CD4-positive, CD25-positive, alpha-beta regulatory T cell (primary cell): ENCODE measurements at regions not wholly inside any gene's neighbourhood (a gene's known extent, or its start where the extent isn't known, plus 50 kb on each side); places are given as distances from the start of the nearest gene placed in this dataset.

Experiments
- ATAC-seq, 2 donors: fragments of 150-1000 bp; cut with Tn5 transposase; one replicate each; pipeline ENCODE4 v1.10.0; 2021; ENCODE audit warnings: low read depth in 2 of 2, moderate number of reproducible peaks in 2 of 2, moderate library complexity in 1 of 2
- DNase-seq, 3 donors: peaks; one replicate each; pipeline versions ENCODE4 v3.0.0 to v3.0.0-alpha.2; 2012 to 2022; ENCODE audit warnings: mixed read lengths in 1 of 3
- H3K27ac ChIP-seq: one replicate; pipeline ENCODE4 v1.7.0; 2013; ENCODE audit warnings: mild to moderate bottlenecking, low read length; ENCODE audit not compliant: insufficient read depth, poor library complexity, severe bottlenecking
- H3K27me3 ChIP-seq: one replicate; pipeline ENCODE4 v1.7.0; 2013; ENCODE audit warnings: low read length; ENCODE audit not compliant: control insufficient read depth, insufficient read depth
- H3K36me3 ChIP-seq: one replicate; pipeline ENCODE4 v1.7.0; 2013; ENCODE audit warnings: mild to moderate bottlenecking, low read length, moderate library complexity; ENCODE audit not compliant: control insufficient read depth, insufficient read depth
- H3K4me1 ChIP-seq: 2 replicates; pipeline ENCODE4 v1.7.0; 2013; ENCODE audit warnings: mild to moderate bottlenecking, low read length; ENCODE audit not compliant: insufficient read depth, control insufficient read depth, poor library complexity, severe bottlenecking
- H3K4me3 ChIP-seq: one replicate; pipeline ENCODE4 v1.7.0; 2013; ENCODE audit warnings: low read depth, mild to moderate bottlenecking, low read length, moderate library complexity
- H3K9me3 ChIP-seq, 2 experiments: 1 replicate in 1 of 2; 2 replicates in 1 of 2; pipeline ENCODE4 v1.7.0; 2013; ENCODE audit warnings: low read length in 2 of 2, mild to moderate bottlenecking in 1 of 2, moderate library complexity in 1 of 2; ENCODE audit not compliant: control insufficient read depth in 2 of 2
- H3K27ac Mint-ChIP-seq, 3 donors: one replicate each; pipeline ENCODE4 v1.8.0; 2020 to 2022; ENCODE audit warnings: mild to moderate bottlenecking in 3 of 3, mixed read lengths in 3 of 3, moderate library complexity in 2 of 3
- H3K27me3 Mint-ChIP-seq: one replicate; pipeline ENCODE4 v1.8.0; 2022; ENCODE audit warnings: mild to moderate bottlenecking, mixed read lengths
- H3K36me3 Mint-ChIP-seq: one replicate; pipeline ENCODE4 v1.8.0; 2020; ENCODE audit warnings: mixed read lengths
- H3K4me1 Mint-ChIP-seq, 4 donors: one replicate each; pipeline ENCODE4 v1.8.0; 2020 to 2022; ENCODE audit warnings: mixed read lengths in 4 of 4, mild to moderate bottlenecking in 1 of 4
- H3K4me3 Mint-ChIP-seq, 4 donors: one replicate each; pipeline ENCODE4 v1.8.0; 2020 to 2022; ENCODE audit warnings: mild to moderate bottlenecking in 4 of 4, mixed read lengths in 4 of 4, moderate library complexity in 3 of 4
- H3K9me3 Mint-ChIP-seq, 7 donors: one replicate each; pipeline ENCODE4 v1.8.0; 2020 to 2022; ENCODE audit warnings: mixed read lengths in 7 of 7, mild to moderate bottlenecking in 3 of 7, moderate library complexity in 2 of 7

DNA sequence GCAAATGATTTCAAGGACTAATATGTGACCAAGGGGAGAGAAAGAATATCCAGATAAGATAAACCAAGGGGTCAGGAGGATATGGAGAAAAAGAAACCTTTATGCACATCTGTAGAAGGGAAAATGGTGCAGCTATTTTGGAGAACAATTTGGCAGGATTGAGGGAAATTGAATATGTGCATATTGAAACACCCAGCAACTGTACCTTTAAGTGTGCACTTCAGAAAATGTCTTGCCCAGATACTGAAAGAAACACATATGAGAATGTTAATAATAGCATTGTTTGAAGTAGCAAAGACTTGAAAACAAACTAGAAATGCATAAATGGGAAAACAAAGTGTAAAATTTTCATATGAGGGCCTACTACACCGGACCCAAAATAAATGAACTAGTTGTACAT, 599.6 kb downstream of the PSAT1 start:
- Mint-ChIP-seq H3K36me3 (no peaks in the 10 kb centered on the region), H3K27me3 (no peaks in the 10 kb centered on the region), H3K9me3 (peaks cover 0 to 6% (median 0%) of the 10 kb centered on the region in 7 donors), H3K27ac (no peak overlapping the region), H3K4me1 (no peaks in the 10 kb centered on the region), H3K4me3 (no peak overlapping the region)
- no peaks in the 10 kb centered on the region for H3K9me3 ChIP-seq
- ATAC-seq (no peak), DNase-seq (no peak)
- H3K4me3 ChIP-seq, result no peak overlapping the region
- no peaks in the 10 kb centered on the region for H3K4me1 ChIP-seq
- no peak overlapping the region for H3K27ac ChIP-seq
- H3K36me3 ChIP-seq, result no peaks in the 10 kb centered on the region
- no peaks in the 10 kb centered on the region for H3K27me3 ChIP-seq

DNA sequence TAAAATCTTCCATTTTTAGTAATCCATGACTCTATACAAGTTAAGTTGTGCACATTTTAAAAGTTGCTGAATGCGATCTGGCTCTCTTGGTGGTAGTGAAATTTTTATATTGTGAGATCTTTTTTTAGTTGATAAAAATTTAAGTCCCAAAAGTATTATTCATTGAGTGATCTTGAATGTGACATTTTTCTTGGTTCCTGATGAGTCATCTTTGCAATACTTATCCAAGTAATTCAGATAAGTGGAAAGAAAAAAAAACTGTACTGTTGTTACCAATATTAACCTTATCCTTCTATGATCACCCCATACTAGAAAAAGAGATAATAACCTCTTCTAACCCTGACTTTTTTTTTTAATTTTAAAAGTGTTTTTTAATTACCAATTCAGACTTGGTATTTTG, 601.3 kb downstream of the PSAT1 start:
- Mint-ChIP-seq H3K27ac (no peak overlapping the region), H3K36me3 (no peaks in the 10 kb centered on the region), H3K4me3 (no peak overlapping the region), H3K27me3 (no peaks in the 10 kb centered on the region), H3K4me1 (no peaks in the 10 kb centered on the region), H3K9me3 (peaks cover 0 to 6% (median 0%) of the 10 kb centered on the region in 7 donors)
- H3K9me3 ChIP-seq, result no peaks in the 10 kb centered on the region
- no peaks in the 10 kb centered on the region for H3K4me1 ChIP-seq
- no peaks in the 10 kb centered on the region for H3K36me3 ChIP-seq
- ATAC-seq (no peak), DNase-seq (no peak)
- H3K27ac ChIP-seq, result no peak overlapping the region
- no peak overlapping the region for H3K4me3 ChIP-seq
- no peaks in the 10 kb centered on the region for H3K27me3 ChIP-seq

DNA sequence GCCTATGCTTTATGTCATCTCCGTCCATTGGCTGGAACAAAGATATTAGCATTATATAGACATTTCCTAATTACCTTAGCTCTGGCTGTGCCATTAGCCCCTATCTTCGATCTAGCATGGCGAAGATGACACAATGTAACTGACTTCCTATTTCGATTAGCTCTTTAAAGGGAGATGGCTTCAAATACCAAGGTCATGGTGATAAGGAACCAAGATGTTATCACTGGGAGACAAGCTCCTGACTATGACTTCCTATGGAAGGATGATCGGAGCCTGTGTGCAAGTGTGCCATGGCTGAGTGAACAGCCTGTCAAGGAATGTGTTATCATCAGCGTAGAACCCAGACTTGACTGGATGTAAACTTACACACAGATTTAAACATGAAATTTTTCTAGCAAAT, 602.1 kb downstream of the PSAT1 start:
- no peaks in the 10 kb centered on the region for H3K4me1 ChIP-seq
- no peaks in the 10 kb centered on the region for H3K9me3 ChIP-seq
- ATAC-seq (no peak), DNase-seq (no peak)
- no peak overlapping the region for H3K4me3 ChIP-seq
- no peaks in the 10 kb centered on the region for H3K36me3 ChIP-seq
- peaks cover 0 to 2% (median 0%) of the 10 kb centered on the region in 7 donors for H3K9me3 Mint-ChIP-seq
- no peaks in the 10 kb centered on the region for H3K27me3 ChIP-seq
- no peak overlapping the region for H3K4me3 Mint-ChIP-seq
- H3K27ac ChIP-seq, result no peak overlapping the region
- no peak overlapping the region for H3K27ac Mint-ChIP-seq
- no peaks in the 10 kb centered on the region for H3K27me3 Mint-ChIP-seq
- H3K36me3 Mint-ChIP-seq, result no peaks in the 10 kb centered on the region
- no peaks in the 10 kb centered on the region for H3K4me1 Mint-ChIP-seq

DNA sequence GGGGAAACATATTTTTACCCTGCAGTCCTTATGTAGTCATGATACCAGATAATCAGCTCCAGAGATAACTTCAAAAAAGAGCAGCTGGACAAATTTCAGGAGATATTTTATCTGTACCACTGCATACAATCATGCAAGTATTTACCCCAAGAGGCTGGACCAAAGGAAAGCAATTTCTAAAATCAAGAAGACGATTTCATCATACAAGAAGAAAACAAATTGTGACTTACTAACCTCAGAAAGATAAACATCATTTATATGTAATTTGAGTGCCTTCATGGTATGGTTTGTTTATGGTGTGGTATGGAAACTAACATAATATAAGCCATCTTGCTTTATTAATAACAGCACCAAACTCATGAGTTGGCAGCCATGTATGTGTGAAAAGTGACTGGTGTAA, 603.6 kb downstream of the PSAT1 start:
- Histone ChIP-seq H3K9me3 (no peaks in the 10 kb centered on the region), H3K36me3 (no peaks in the 10 kb centered on the region), H3K27ac (no peak overlapping the region), H3K4me3 (no peak overlapping the region), H3K4me1 (no peaks in the 10 kb centered on the region), H3K27me3 (no peaks in the 10 kb centered on the region)
- H3K36me3 Mint-ChIP-seq, result no peaks in the 10 kb centered on the region
- no peak overlapping the region for H3K4me3 Mint-ChIP-seq
- no peaks in the 10 kb centered on the region for H3K27me3 Mint-ChIP-seq
- H3K9me3 Mint-ChIP-seq, result peaks cover 0 to 4% (median 0%) of the 10 kb centered on the region in 7 donors
- ATAC-seq (no peak), DNase-seq (no peak)
- no peak overlapping the region for H3K27ac Mint-ChIP-seq
- no peaks in the 10 kb centered on the region for H3K4me1 Mint-ChIP-seq

DNA sequence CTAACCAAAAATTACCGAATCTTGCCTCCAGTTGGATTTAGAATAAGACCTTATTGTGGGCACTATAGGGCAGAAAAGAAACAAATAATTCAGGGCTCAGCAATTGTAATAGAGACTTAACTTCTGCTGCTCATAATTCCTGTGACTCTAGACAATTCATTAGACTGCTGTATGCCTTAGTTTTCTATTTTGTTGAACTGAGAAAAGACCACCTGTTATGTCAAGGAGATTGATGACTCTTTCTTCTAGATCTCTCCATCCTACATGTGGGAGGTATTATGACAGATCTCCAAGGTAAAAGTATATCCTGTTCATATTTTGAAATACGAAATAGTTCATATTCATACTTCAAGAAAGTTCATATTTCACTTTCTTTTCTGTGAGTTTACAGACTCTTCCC, 605.1 kb downstream of the PSAT1 start:
- Mint-ChIP-seq H3K36me3 (no peaks in the 10 kb centered on the region), H3K4me1 (no peaks in the 10 kb centered on the region), H3K27me3 (no peaks in the 10 kb centered on the region), H3K27ac (no peak overlapping the region), H3K9me3 (peaks cover 0 to 4% (median 0%) of the 10 kb centered on the region in 7 donors), H3K4me3 (no peak overlapping the region)
- H3K4me1 ChIP-seq, result no peaks in the 10 kb centered on the region
- no peak overlapping the region for H3K4me3 ChIP-seq
- H3K9me3 ChIP-seq, result no peaks in the 10 kb centered on the region
- DNase-seq (no peak), ATAC-seq (no peak)
- no peak overlapping the region for H3K27ac ChIP-seq
- H3K27me3 ChIP-seq, result no peaks in the 10 kb centered on the region
- no peaks in the 10 kb centered on the region for H3K36me3 ChIP-seq

DNA sequence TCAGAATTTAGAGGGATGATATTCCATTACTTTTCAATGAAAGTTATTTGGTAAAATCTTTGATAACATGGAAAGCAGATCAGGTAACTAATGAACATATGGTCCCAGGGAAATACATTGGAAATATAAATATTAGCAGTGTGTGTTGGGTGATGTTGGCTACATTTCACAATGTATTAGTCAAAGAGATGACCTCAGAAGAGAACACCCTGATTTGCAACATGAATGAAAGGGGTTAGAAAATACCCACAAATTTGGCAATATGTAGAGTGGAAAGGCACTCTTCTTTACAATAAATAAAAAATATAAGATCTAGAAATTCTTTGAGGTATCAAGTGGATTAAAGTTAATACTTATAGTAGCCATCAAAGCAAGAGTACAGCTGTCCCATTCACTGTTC, 606.7 kb downstream of the PSAT1 start:
- Mint-ChIP-seq H3K9me3 (peaks cover 0 to 6% (median 2%) of the 10 kb centered on the region in 7 donors), H3K4me1 (no peaks in the 10 kb centered on the region), H3K27me3 (no peaks in the 10 kb centered on the region), H3K36me3 (no peaks in the 10 kb centered on the region), H3K27ac (no peak overlapping the region), H3K4me3 (no peak overlapping the region)
- H3K9me3 ChIP-seq, result no peaks in the 10 kb centered on the region
- no peak overlapping the region for H3K4me3 ChIP-seq
- DNase-seq (no peak), ATAC-seq (no peak)
- no peak overlapping the region for H3K27ac ChIP-seq
- no peaks in the 10 kb centered on the region for H3K36me3 ChIP-seq
- no peaks in the 10 kb centered on the region for H3K4me1 ChIP-seq
- no peaks in the 10 kb centered on the region for H3K27me3 ChIP-seq

DNA sequence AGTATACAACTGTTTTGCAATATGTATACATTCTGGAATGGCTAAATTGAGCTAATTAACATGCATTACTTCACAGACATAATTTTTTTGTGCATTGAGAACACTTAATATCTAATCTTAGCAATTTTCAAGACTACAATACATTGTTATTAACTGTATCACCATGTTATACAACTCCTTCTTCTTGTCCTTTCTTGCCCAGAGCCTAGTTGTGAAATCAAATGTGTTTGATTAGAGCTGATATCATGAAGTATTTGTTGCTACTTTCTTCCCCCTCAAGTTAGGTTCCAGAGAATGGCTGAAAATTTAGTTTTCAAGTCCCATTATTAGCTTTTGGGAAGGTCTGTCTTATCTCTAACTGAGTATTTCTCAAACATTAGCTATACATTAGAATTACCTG, 607.8 kb downstream of the PSAT1 start:
- H3K4me3 Mint-ChIP-seq, result no peak overlapping the region
- Histone ChIP-seq H3K9me3 (no peaks in the 10 kb centered on the region), H3K27ac (no peak overlapping the region), H3K36me3 (no peaks in the 10 kb centered on the region), H3K4me3 (no peak overlapping the region), H3K27me3 (no peaks in the 10 kb centered on the region), H3K4me1 (no peaks in the 10 kb centered on the region)
- H3K27me3 Mint-ChIP-seq, result no peaks in the 10 kb centered on the region
- no peaks in the 10 kb centered on the region for H3K36me3 Mint-ChIP-seq
- H3K4me1 Mint-ChIP-seq, result no peaks in the 10 kb centered on the region
- ATAC-seq, result no peak
- no peak for DNase-seq
- peaks cover 0 to 7% (median 3%) of the 10 kb centered on the region in 7 donors for H3K9me3 Mint-ChIP-seq
- H3K27ac Mint-ChIP-seq, result no peak overlapping the region

DNA sequence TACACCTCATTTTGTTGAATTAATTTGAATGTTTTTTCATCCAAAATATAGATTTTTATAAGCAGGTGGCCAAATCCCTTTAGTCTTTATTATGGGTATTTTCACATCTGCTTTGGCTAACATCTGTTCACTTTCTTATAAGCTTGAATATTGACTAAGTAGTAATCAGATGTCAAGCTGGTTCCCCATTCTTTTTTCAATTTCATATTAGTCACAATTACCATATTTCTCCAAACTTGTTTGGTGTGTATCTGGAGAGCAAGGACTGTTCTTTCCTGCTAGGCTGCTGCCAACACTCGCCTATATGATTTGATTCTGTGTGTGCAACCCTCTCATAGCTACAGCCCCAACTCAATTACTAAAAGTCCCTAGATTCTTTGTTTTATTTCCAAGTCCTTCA, 608.5 kb downstream of the PSAT1 start:
- Histone ChIP-seq H3K36me3 (no peaks in the 10 kb centered on the region), H3K9me3 (no peaks in the 10 kb centered on the region), H3K4me3 (no peak overlapping the region), H3K27me3 (no peaks in the 10 kb centered on the region), H3K27ac (no peak overlapping the region), H3K4me1 (no peaks in the 10 kb centered on the region)
- DNase-seq (no peak), ATAC-seq (no peak)
- Mint-ChIP-seq H3K27ac (no peak overlapping the region), H3K4me1 (no peaks in the 10 kb centered on the region), H3K9me3 (peaks cover 0 to 7% (median 3%) of the 10 kb centered on the region in 7 donors), H3K4me3 (no peak overlapping the region), H3K27me3 (no peaks in the 10 kb centered on the region), H3K36me3 (no peaks in the 10 kb centered on the region)
